H1 (cell line): ENCODE measurements at regions not wholly inside any gene's neighbourhood (a gene's known extent, or its start where the extent isn't known, plus 50 kb on each side); places are given as distances from the start of the nearest gene placed in this dataset.

Source experiments
- CTCF ChIA-PET: fragments of 300-600 bp; sonication (Branson Sonifier 250); formaldehyde crosslinking; loops from one replicate; lab custom pipeline; 2021; ENCODE audit not compliant: partially characterized antibody; lab: Charles Lee
- POLR2A ChIA-PET: fragments of 300-600 bp; sonication (Branson Sonifier 250); formaldehyde crosslinking; loops from one replicate; lab custom pipeline; 2021; ENCODE audit warnings: inconsistent platforms; ENCODE audit not compliant: partially characterized antibody; lab: Charles Lee
- DNase-seq, 2 experiments: peaks; one replicate each; pipeline versions ENCODE4 v3.0.0 to v3.0.0-alpha.2; 2010 to 2022; ENCODE audit warnings: low spot score in 2 of 2, low read depth in 1 of 2, mixed read lengths in 1 of 2
- FAIRE-seq: peaks from 2 replicates; lab custom pipeline; 2011; peaks lifted over from hg19 to GRCh38; lab: Jason Lieb, UNC
- H2AFZ ChIP-seq: 2 replicates; pipeline ENCODE4 v1.8.1; 2012; ENCODE audit warnings: low read length, inconsistent platforms
- H2AK5ac ChIP-seq: 2 replicates; pipeline ENCODE4 v1.6.1; 2013; ENCODE audit warnings: low read depth, low read length
- H2BK120ac ChIP-seq: replicated peaks from 2 replicates; pipeline ENCODE3; 2013; ENCODE audit warnings: low read depth, low read length, inconsistent platforms
- H2BK12ac ChIP-seq: 2 replicates; pipeline ENCODE4 v1.6.1; 2013; ENCODE audit warnings: low read depth, low read length
- H2BK15ac ChIP-seq: 2 replicates; pipeline ENCODE4 v1.6.1; 2013; ENCODE audit warnings: low read length
- H2BK20ac ChIP-seq: 2 replicates; pipeline ENCODE4 v1.6.1; 2013; ENCODE audit warnings: low read length
- H2BK5ac ChIP-seq: 2 replicates; pipeline ENCODE4 v1.6.1; 2013; ENCODE audit warnings: low read depth, low read length
- H3K14ac ChIP-seq: 2 replicates; pipeline ENCODE4 v1.6.1; 2013; ENCODE audit warnings: inconsistent platforms; ENCODE audit not compliant: insufficient read length
- H3K18ac ChIP-seq: 2 replicates; pipeline ENCODE4 v1.6.1; 2013; ENCODE audit warnings: low read length; ENCODE audit errors: extremely low read depth
- H3K23ac ChIP-seq: 2 replicates; pipeline ENCODE4 v1.6.1; 2013; ENCODE audit warnings: inconsistent platforms; ENCODE audit not compliant: insufficient read length
- H3K23me2 ChIP-seq: 2 replicates; pipeline ENCODE4 v1.6.1; 2013; ENCODE audit warnings: low read depth, low read length
- H3K27ac ChIP-seq: 2 replicates; pipeline ENCODE4 v1.6.1; 2011; ENCODE audit warnings: low read depth, low read length, inconsistent platforms
- H3K27me3 ChIP-seq, 4 experiments: replicated peaks in 1 of 4; 1 replicate in 1 of 4; 2 replicates in 3 of 4; pipeline versions ENCODE4 v1.6.1 to v1.8.1; 2011 to 2013; ENCODE audit warnings: low read length in 3 of 4, mild to moderate bottlenecking in 3 of 4, inconsistent platforms in 2 of 4, mixed read lengths in 2 of 4, moderate library complexity in 1 of 4; ENCODE audit not compliant: control insufficient read depth in 3 of 4, insufficient read depth in 3 of 4; ENCODE audit errors: extremely low read depth in 1 of 4
- H3K36me3 ChIP-seq, 4 experiments: 2 replicates each; pipeline versions ENCODE4 v1.6.1 to v1.8.1; 2011 to 2013; ENCODE audit warnings: mild to moderate bottlenecking in 4 of 4, low read length in 3 of 4, moderate library complexity in 2 of 4, control low read depth in 1 of 4, inconsistent platforms in 1 of 4; ENCODE audit not compliant: insufficient read depth in 4 of 4, control insufficient read depth in 2 of 4
- H3K4ac ChIP-seq: replicated peaks from 2 replicates; pipeline ENCODE3; 2013; ENCODE audit warnings: low read length, low read depth, mixed read lengths, inconsistent platforms; ENCODE audit not compliant: insufficient read length
- H3K4me1 ChIP-seq, 4 experiments: replicated peaks in 1 of 4; 1 replicate in 1 of 4; 2 replicates in 3 of 4; pipeline versions ENCODE4 v1.6.1 to v1.8.1; 2011 to 2013; ENCODE audit warnings: low read length in 3 of 4, inconsistent platforms in 2 of 4, mixed read lengths in 1 of 4; ENCODE audit not compliant: insufficient read depth in 4 of 4, control insufficient read depth in 3 of 4
- H3K4me2 ChIP-seq, 2 experiments: 2 replicates each; pipeline versions ENCODE4 v1.6.1 to v1.8.1; 2011 to 2013; ENCODE audit warnings: low read depth in 2 of 2, low read length in 2 of 2, control low read depth in 1 of 2, inconsistent platforms in 1 of 2, mild to moderate bottlenecking in 1 of 2; ENCODE audit not compliant: insufficient read depth in 1 of 2
- H3K4me3 ChIP-seq, 4 experiments: fragments of 200-600, 300-600 bp in 1 of 4; sonication (generic), shearing (Covaris generic), sonication (Bioruptor Twin) in 1 of 4; 2 replicates each; pipeline versions ENCODE4 v1.5.1 to v1.8.1; 2011 to 2016; ENCODE audit warnings: low read length in 4 of 4, low read depth in 3 of 4, control low read depth in 2 of 4, inconsistent platforms in 2 of 4, mild to moderate bottlenecking in 2 of 4, mixed read lengths in 1 of 4, moderate library complexity in 1 of 4; ENCODE audit not compliant: insufficient read depth in 2 of 4; ENCODE audit errors: extremely low read depth in 1 of 4
- H3K56ac ChIP-seq: replicated peaks from 2 replicates; pipeline ENCODE3; 2013; ENCODE audit warnings: low read depth, mild to moderate bottlenecking, mixed read lengths, low read length, inconsistent platforms; ENCODE audit not compliant: insufficient read length
- H3K79me1 ChIP-seq: 2 replicates; pipeline ENCODE4 v1.6.1; 2013; ENCODE audit warnings: low read depth, low read length, control low read depth
- H3K79me2 ChIP-seq, 2 experiments: 2 replicates each; pipeline versions ENCODE4 v1.6.1 to v1.8.1; 2012 to 2013; ENCODE audit warnings: low read length in 2 of 2, mild to moderate bottlenecking in 2 of 2, inconsistent platforms in 1 of 2; ENCODE audit not compliant: insufficient read depth in 2 of 2, control insufficient read depth in 1 of 2
- H3K9ac ChIP-seq, 4 experiments: replicated peaks in 1 of 4; 1 replicate in 1 of 4; 2 replicates in 3 of 4; pipeline versions ENCODE4 v1.6.1 to v1.8.1; 2011 to 2013; ENCODE audit warnings: low read depth in 3 of 4, low read length in 3 of 4, control low read depth in 2 of 4, mild to moderate bottlenecking in 2 of 4, moderate library complexity in 2 of 4, inconsistent platforms in 1 of 4; ENCODE audit errors: extremely low read depth in 1 of 4
- H3K9me3 ChIP-seq, 2 experiments: 2 replicates each; pipeline versions ENCODE4 v1.6.1 to v1.8.1; 2012 to 2013; ENCODE audit warnings: mild to moderate bottlenecking in 2 of 2, moderate library complexity in 2 of 2, control low read depth in 1 of 2, inconsistent platforms in 1 of 2, low read depth in 1 of 2, low read length in 1 of 2, mixed read lengths in 1 of 2; ENCODE audit not compliant: insufficient read depth in 2 of 2
- H4K20me1 ChIP-seq, 2 experiments: replicated peaks in 1 of 2; 2 replicates each; pipeline versions ENCODE3 to v1.8.1; 2011 to 2013; ENCODE audit warnings: inconsistent platforms in 2 of 2, low read length in 2 of 2, mild to moderate bottlenecking in 1 of 2; ENCODE audit not compliant: insufficient read depth in 2 of 2, control insufficient read depth in 1 of 2
- H4K5ac ChIP-seq: 2 replicates; pipeline ENCODE4 v1.6.1; 2013; ENCODE audit warnings: low read length, low read depth, mixed read lengths, inconsistent platforms; ENCODE audit not compliant: insufficient read length
- H4K8ac ChIP-seq: 2 replicates; pipeline ENCODE4 v1.8.0; 2013; ENCODE audit warnings: mild to moderate bottlenecking, moderate library complexity, low read length, inconsistent platforms; ENCODE audit not compliant: insufficient read depth; ENCODE audit errors: extremely low read depth
- H4K91ac ChIP-seq: replicated peaks from 2 replicates; pipeline ENCODE3; 2013; ENCODE audit warnings: low read length, mixed read lengths, inconsistent platforms; ENCODE audit not compliant: insufficient read length
- BACH1 ChIP-seq: IDR thresholded peaks from 2 replicates; pipeline ENCODE4 v1.6.1; 2012; ENCODE audit warnings: low read length, improper control_type of control experiment
- CTBP2 ChIP-seq: IDR thresholded peaks from 2 replicates; pipeline ENCODE4 v1.7.0; 2011; ENCODE audit warnings: borderline replicate concordance, mild to moderate bottlenecking, moderate library complexity, mixed read lengths, low read length; ENCODE audit not compliant: insufficient read depth, insufficient read length
- EGR1 ChIP-seq: IDR thresholded peaks from 2 replicates; pipeline ENCODE4 v1.6.1; 2011; ENCODE audit warnings: low read depth, low read length, borderline replicate concordance
- GABPA ChIP-seq: IDR thresholded peaks from 2 replicates; pipeline ENCODE4 v1.6.1; 2011; ENCODE audit warnings: mild to moderate bottlenecking, low read length, moderate library complexity, borderline replicate concordance; ENCODE audit not compliant: insufficient read depth
- MAFK ChIP-seq: IDR thresholded peaks from 2 replicates; pipeline ENCODE4 v1.6.1; 2012; ENCODE audit warnings: low read depth, mild to moderate bottlenecking, improper control_type of control experiment, low read length
- POLR2AphosphoS5 ChIP-seq: IDR thresholded peaks from 2 replicates; pipeline ENCODE4 v1.6.1; 2011; ENCODE audit warnings: low read depth, low read length
- RBBP5 ChIP-seq: IDR thresholded peaks from 2 replicates; pipeline ENCODE4 v1.7.1; 2012; ENCODE audit warnings: low read depth, mild to moderate bottlenecking, inconsistent platforms, low read length, moderate library complexity, borderline replicate concordance
- SP4 ChIP-seq: IDR thresholded peaks from 2 replicates; pipeline ENCODE4 v1.6.1; 2012; ENCODE audit warnings: low read length, inconsistent platforms
- SUZ12 ChIP-seq: fragments of 200-600 bp; sonication (generic); IDR thresholded peaks from 2 replicates; pipeline ENCODE4 v1.6.1; 2012; ENCODE audit warnings: mild to moderate bottlenecking, inconsistent platforms, low read length, moderate library complexity, mixed read lengths
- TBP ChIP-seq: IDR thresholded peaks from 2 replicates; pipeline ENCODE4 v1.6.1; 2011; ENCODE audit warnings: low read depth, low read length, improper control_type of control experiment
- TCF12 ChIP-seq: IDR thresholded peaks from 2 replicates; pipeline ENCODE4 v1.6.1; 2011; ENCODE audit warnings: low read depth, mild to moderate bottlenecking, low read length
- YY1 ChIP-seq: IDR thresholded peaks from 2 replicates; pipeline ENCODE4 v1.6.1; 2011; ENCODE audit warnings: low read depth, mild to moderate bottlenecking, low read length
- WGBS, 2 experiments: shearing (Covaris generic) in 1 of 2; methylation state at CpG; one replicate each; pipeline versions ENCODE4 v1.1.6 to v1.1.7; 2013 to 2015; ENCODE audit warnings: low lambda C conversion rate in 2 of 2, mixed read lengths in 2 of 2, inconsistent platforms in 1 of 2, low coverage in 1 of 2, missing lambda C conversion rate in 1 of 2; ENCODE audit not compliant: insufficient replicate concordance in 2 of 2, insufficient coverage in 1 of 2, insufficient read length in 1 of 2; ENCODE audit errors: extremely low coverage in 1 of 2, missing lambda C conversion rate in 1 of 2; 5-methylcytosine and 5-hydroxymethylcytosine counted together
- TF ChIP-seq, protein P1 (sequence below): IDR thresholded peaks from 2 replicates; pipeline ENCODE4 v1.6.1; 2012; ENCODE audit warnings: inconsistent platforms
- TF ChIP-seq, protein P2 (sequence below): IDR thresholded peaks from 2 replicates; pipeline ENCODE4 v1.6.1; 2011; ENCODE audit warnings: low read depth, mild to moderate bottlenecking, low read length; ENCODE audit not compliant: insufficient read depth

DNA sequence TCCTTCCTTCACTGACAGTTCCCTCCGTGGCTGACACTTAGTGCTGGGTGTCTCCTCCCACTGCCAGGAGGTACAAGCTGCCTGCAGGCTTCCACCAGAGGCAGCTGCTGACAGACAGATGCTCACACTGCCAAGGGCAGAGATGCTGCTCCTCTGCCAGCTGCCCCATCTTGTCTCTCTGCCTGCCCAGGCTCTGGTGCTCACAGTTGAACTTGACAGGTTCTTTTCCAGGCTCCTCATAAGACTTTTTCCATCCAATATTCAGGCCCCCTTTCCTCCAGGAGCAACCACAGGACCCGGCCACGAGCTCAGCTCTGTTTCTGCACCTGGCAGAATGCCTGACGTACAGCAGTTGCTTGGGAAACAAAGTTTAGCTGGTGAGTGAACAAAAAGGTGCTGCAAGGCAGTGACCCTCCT is 79.8 kb downstream of the PSMB1 start:
- Histone ChIP-seq H3K56ac (no peak overlapping the region), H2AK5ac (no peak overlapping the region), H2BK5ac (no peak overlapping the region), H4K8ac (no peak overlapping the region), H3K79me1 (no peaks in the 10 kb centered on the region), H2BK12ac (no peak overlapping the region), H2BK120ac (no peak overlapping the region), H4K91ac (no peak overlapping the region), H3K4me3 (no peak overlapping the region), H2BK20ac (no peak overlapping the region), H3K36me3 (no peaks in the 10 kb centered on the region; a peak in 1 of 8 replicates), H3K9ac (no peak overlapping the region), H4K20me1 (no peaks in the 10 kb centered on the region), H4K5ac (no peak overlapping the region), H3K27me3 (no peaks in the 10 kb centered on the region), H3K23me2 (no peaks in the 10 kb centered on the region), H3K4me2 (no peak overlapping the region), H3K18ac (no peak overlapping the region), H2BK15ac (no peak overlapping the region), H3K14ac (no peak overlapping the region), H2AFZ (no peak overlapping the region), H3K23ac (no peak overlapping the region), H3K9me3 (peaks cover 2 to 9% of the 10 kb centered on the region in 2 experiments), H3K4ac (no peak overlapping the region), H3K27ac (no peak overlapping the region), H3K79me2 (no peaks in the 10 kb centered on the region), H3K4me1 (no peaks in the 10 kb centered on the region)
- WGBS, 2 experiments: 85% methylated on average over 4 of the region's 4 CpGs; no CpG with 5 or more reads in 1 of the 2 experiments
- no peak for DNase-seq
- CTCF ChIA-PET: interaction anchor here (2.4 kb wide), 1 partner anchor 34 kb away, joined by 6 read pairs; no protein-coding TSS in a partner anchor
- no peak for FAIRE-seq
- POLR2A ChIA-PET: interaction anchor here (0.6 kb wide), 1 partner anchor 59 kb away, joined by 4 read pairs; no protein-coding TSS in a partner anchor
- TF ChIP-seq SUZ12 (no peak), TBP (no peak), POLR2AphosphoS5 (no peak), RBBP5 (no peak), CTBP2 (no peak), MAFK (no peak), BACH1 (no peak), SP4 (no peak), YY1 (no peak), EGR1 (no peak), GABPA (no peak), TCF12 (no peak)
- TF ChIP-seq, protein P1, sequence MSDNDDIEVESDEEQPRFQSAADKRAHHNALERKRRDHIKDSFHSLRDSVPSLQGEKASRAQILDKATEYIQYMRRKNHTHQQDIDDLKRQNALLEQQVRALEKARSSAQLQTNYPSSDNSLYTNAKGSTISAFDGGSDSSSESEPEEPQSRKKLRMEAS: no peak
- TF ChIP-seq, protein P2, sequence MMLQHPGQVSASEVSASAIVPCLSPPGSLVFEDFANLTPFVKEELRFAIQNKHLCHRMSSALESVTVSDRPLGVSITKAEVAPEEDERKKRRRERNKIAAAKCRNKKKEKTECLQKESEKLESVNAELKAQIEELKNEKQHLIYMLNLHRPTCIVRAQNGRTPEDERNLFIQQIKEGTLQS: no peak
